H9 (cell line): ENCODE measurements at regions not wholly inside any gene's neighbourhood (a gene's known extent, or its start where the extent isn't known, plus 50 kb on each side); places are given as distances from the start of the nearest gene placed in this dataset.

ENCODE experiments used
- DNase-seq: peaks from one replicate; pipeline ENCODE4 v3.0.0-alpha.2; 2017
- H2AFZ ChIP-seq: one replicate; pipeline ENCODE4 v1.6.1; 2013; ENCODE audit warnings: mild to moderate bottlenecking, low read length, control low read depth, moderate library complexity
- H2AK5ac ChIP-seq: 2 replicates; pipeline ENCODE4 v1.6.1; 2013; ENCODE audit warnings: low read length, control low read depth, mixed read lengths; ENCODE audit not compliant: insufficient read length
- H2BK120ac ChIP-seq: one replicate; pipeline ENCODE4 v1.6.1; 2013; ENCODE audit warnings: low read depth, mild to moderate bottlenecking, low read length, control low read depth, inconsistent platforms; ENCODE audit not compliant: poor library complexity, severe bottlenecking
- H2BK12ac ChIP-seq: 2 replicates; pipeline ENCODE4 v1.6.1; 2013; ENCODE audit warnings: low read length, control low read depth, mixed read lengths, low read depth; ENCODE audit not compliant: insufficient read length
- H2BK15ac ChIP-seq: 2 replicates; pipeline ENCODE4 v1.6.1; 2013; ENCODE audit warnings: low read depth, low read length, control low read depth
- H2BK20ac ChIP-seq: one replicate; pipeline ENCODE4 v1.6.1; 2013; ENCODE audit warnings: low read depth, mild to moderate bottlenecking, low read length, control low read depth, inconsistent platforms; ENCODE audit not compliant: poor library complexity, severe bottlenecking
- H2BK5ac ChIP-seq: 2 replicates; pipeline ENCODE4 v1.6.1; 2013; ENCODE audit warnings: low read length, control low read depth, mixed read lengths; ENCODE audit not compliant: insufficient read length
- H3K14ac ChIP-seq: 2 replicates; pipeline ENCODE4 v1.6.1; 2013; ENCODE audit warnings: low read length, control low read depth; ENCODE audit not compliant: insufficient read depth
- H3K18ac ChIP-seq: 2 replicates; pipeline ENCODE4 v1.6.1; 2013; ENCODE audit warnings: low read depth, mild to moderate bottlenecking, mixed read lengths, low read length, control low read depth; ENCODE audit not compliant: insufficient read length
- H3K23ac ChIP-seq: 2 replicates; pipeline ENCODE4 v1.6.1; 2013; ENCODE audit warnings: low read length, control low read depth, mixed read lengths, low read depth; ENCODE audit not compliant: insufficient read length
- H3K23me2 ChIP-seq: 2 replicates; pipeline ENCODE4 v1.6.1; 2013; ENCODE audit warnings: low read depth, mild to moderate bottlenecking, mixed read lengths, low read length, control low read depth; ENCODE audit not compliant: insufficient read length, poor library complexity, severe bottlenecking
- H3K27ac ChIP-seq: 2 replicates; pipeline ENCODE4 v1.5.1; 2013; ENCODE audit warnings: low read length, control low read depth, mixed read lengths, low read depth; ENCODE audit not compliant: insufficient read length
- H3K27me3 ChIP-seq: 2 replicates; pipeline ENCODE4 v1.6.1; 2013; ENCODE audit warnings: low read length, control low read depth, inconsistent platforms; ENCODE audit not compliant: insufficient read depth
- H3K4ac ChIP-seq: 2 replicates; pipeline ENCODE4 v1.6.1; 2013; ENCODE audit warnings: low read depth, mild to moderate bottlenecking, control low read depth, inconsistent platforms, low read length, moderate library complexity
- H3K4me1 ChIP-seq: 2 replicates; pipeline ENCODE4 v1.6.1; 2013; ENCODE audit warnings: low read length, control low read depth, inconsistent platforms; ENCODE audit not compliant: insufficient read depth
- H3K4me2 ChIP-seq: 2 replicates; pipeline ENCODE4 v1.6.1; 2013; ENCODE audit warnings: low read length, control low read depth, mixed read lengths; ENCODE audit not compliant: insufficient read length, insufficient read depth
- H3K56ac ChIP-seq: 2 replicates; pipeline ENCODE4 v1.6.1; 2013; ENCODE audit warnings: low read depth, mild to moderate bottlenecking, mixed read lengths, low read length, control low read depth; ENCODE audit not compliant: insufficient read length
- H3K79me1 ChIP-seq: 2 replicates; pipeline ENCODE4 v1.6.1; 2013; ENCODE audit warnings: low read depth, mild to moderate bottlenecking, moderate library complexity, low read length, control low read depth, inconsistent platforms; ENCODE audit not compliant: insufficient read depth, poor library complexity, severe bottlenecking
- H3K79me2 ChIP-seq: 2 replicates; pipeline ENCODE4 v1.6.1; 2013; ENCODE audit warnings: low read length, control low read depth, inconsistent platforms; ENCODE audit not compliant: insufficient read depth
- H3K9ac ChIP-seq: 2 replicates; pipeline ENCODE4 v1.6.1; 2013; ENCODE audit warnings: low read length, control low read depth, mixed read lengths; ENCODE audit not compliant: insufficient read length; ENCODE audit errors: extremely low read depth
- H3K9me3 ChIP-seq: one replicate; pipeline ENCODE4 v1.6.1; 2013; ENCODE audit warnings: low read depth, low read length, inconsistent platforms; ENCODE audit not compliant: control insufficient read depth
- H3T11ph ChIP-seq: one replicate; pipeline ENCODE4 v1.6.1; 2013; ENCODE audit warnings: mild to moderate bottlenecking, low read length, control low read depth, inconsistent platforms
- H4K20me1 ChIP-seq: one replicate; pipeline ENCODE4 v1.6.1; 2013; ENCODE audit not compliant: control insufficient read depth, insufficient read length, insufficient read depth
- H4K5ac ChIP-seq: 2 replicates; pipeline ENCODE4 v1.6.1; 2013; ENCODE audit warnings: low read depth, mild to moderate bottlenecking, mixed read lengths, low read length, control low read depth; ENCODE audit not compliant: insufficient read length
- H4K8ac ChIP-seq: replicated peaks from 2 replicates; pipeline ENCODE4 v1.6.1; 2013; ENCODE audit warnings: low read length, control low read depth, mixed read lengths, low read depth; ENCODE audit not compliant: insufficient read length
- H4K91ac ChIP-seq: 2 replicates; pipeline ENCODE4 v1.6.1; 2013; ENCODE audit warnings: low read depth, mild to moderate bottlenecking, moderate library complexity, mixed read lengths, low read length, control low read depth; ENCODE audit not compliant: insufficient read length
- H3K27ac Mint-ChIP-seq, 3 experiments: 2 replicates in 2 of 3; 3 replicates in 1 of 3; pipeline ENCODE4 v1.8.0; 2020 to 2021; ENCODE audit warnings: mixed read lengths in 3 of 3, mild to moderate bottlenecking in 1 of 3, moderate library complexity in 1 of 3
- H3K27me3 Mint-ChIP-seq: 2 replicates; pipeline ENCODE4 v1.8.0; 2021; ENCODE audit warnings: low read depth, mild to moderate bottlenecking, moderate library complexity, mixed read lengths
- H3K36me3 Mint-ChIP-seq, 3 experiments: 2 replicates in 2 of 3; 3 replicates in 1 of 3; pipeline ENCODE4 v1.8.0; 2020 to 2021; ENCODE audit warnings: low read depth in 3 of 3, mixed read lengths in 3 of 3; ENCODE audit not compliant: insufficient read depth in 1 of 3
- H3K4me1 Mint-ChIP-seq, 2 experiments: 2 replicates each; pipeline ENCODE4 v1.8.0; 2020; ENCODE audit warnings: mixed read lengths in 2 of 2
- H3K4me3 Mint-ChIP-seq, 2 experiments: 2 replicates in 1 of 2; 3 replicates in 1 of 2; pipeline ENCODE4 v1.8.0; 2020 to 2021; ENCODE audit warnings: mild to moderate bottlenecking in 2 of 2, mixed read lengths in 2 of 2, moderate library complexity in 1 of 2
- H3K9me3 Mint-ChIP-seq, 2 experiments: 2 replicates in 1 of 2; 3 replicates in 1 of 2; pipeline ENCODE4 v1.8.0; 2020; ENCODE audit warnings: mild to moderate bottlenecking in 2 of 2, mixed read lengths in 2 of 2, moderate library complexity in 1 of 2
- CTCF ChIP-seq: fragments of 200-600 bp; sonication (generic); conservative IDR thresholded peaks from 3 replicates; pipeline ENCODE4 v1.8.0; 2021; ENCODE audit warnings: antibody characterized with exemption, mild to moderate bottlenecking
- whole genome bisulfite sequencing: extraction: QIAGEN DNeasy Blood & Tissue Kit; methylation state at CpG from one replicate; pipeline ENCODE4 v1.1.7; 2013; ENCODE audit warnings: missing lambda C conversion rate, low lambda C conversion rate, mixed read lengths; ENCODE audit not compliant: insufficient read length; ENCODE audit errors: extremely low coverage; 5-methylcytosine and 5-hydroxymethylcytosine counted together

DNA sequence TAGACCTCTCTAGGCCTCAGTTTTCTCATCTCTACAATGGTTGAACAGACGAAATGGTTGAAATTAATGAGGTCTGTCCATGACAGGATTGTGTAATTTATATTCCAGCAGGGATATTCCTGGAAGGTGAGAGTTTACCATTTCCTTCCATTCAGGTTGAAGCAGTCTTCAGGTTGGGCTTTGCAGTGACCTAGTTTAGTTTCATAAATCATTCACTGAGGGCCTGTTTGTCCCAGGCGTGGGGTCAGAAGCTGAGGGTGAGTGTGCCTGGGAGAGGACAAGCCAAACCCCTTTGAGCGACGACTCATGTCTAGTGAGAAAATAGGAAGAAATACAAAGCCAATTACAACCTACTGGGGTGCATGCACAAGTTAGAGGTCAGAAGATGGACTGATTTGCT, 57.2 kb upstream of the CACNA2D3 start:
- no peak overlapping the region for H3K27ac ChIP-seq
- no peak overlapping the region for H4K91ac ChIP-seq
- H3T11ph ChIP-seq: no peak overlapping the region
- no peaks in the 10 kb centered on the region for H3K79me2 ChIP-seq
- no peak overlapping the region for H4K5ac ChIP-seq
- no peak overlapping the region for H3K4me2 ChIP-seq
- Mint-ChIP-seq H3K36me3 (peaks cover 1 to 6% (median 4%) of the 10 kb centered on the region in 3 experiments), H3K4me3 (no peak overlapping the region), H3K9me3 (peaks cover 4 to 5% of the 10 kb centered on the region in 2 experiments), H3K27ac (no peak overlapping the region), H3K27me3 (no peaks in the 10 kb centered on the region), H3K4me1 (peaks cover 0 to 3% of the 10 kb centered on the region in 2 experiments; a peak in 2 of 4 replicates)
- no peak overlapping the region for H2AFZ ChIP-seq
- no peak for TF ChIP-seq CTCF
- H3K4ac ChIP-seq: no peak overlapping the region
- no peak for DNase-seq
- no peak overlapping the region for H3K23ac ChIP-seq
- H3K14ac ChIP-seq: no peak overlapping the region
- no peak overlapping the region for H3K56ac ChIP-seq
- H3K27me3 ChIP-seq: no peaks in the 10 kb centered on the region
- H4K20me1 ChIP-seq: no peaks in the 10 kb centered on the region
- WGBS: no CpG with 5 or more reads among the region's 4 CpGs
- H3K18ac ChIP-seq: no peak overlapping the region
- H2BK5ac ChIP-seq: no peak overlapping the region
- H2BK15ac ChIP-seq: no peak overlapping the region
- no peak overlapping the region for H2BK12ac ChIP-seq
- H3K79me1 ChIP-seq: no peaks in the 10 kb centered on the region
- no peak overlapping the region for H3K9ac ChIP-seq
- H2BK120ac ChIP-seq: no peak overlapping the region
- peaks cover 6% of the 10 kb centered on the region for H3K9me3 ChIP-seq
- H4K8ac ChIP-seq: no peak overlapping the region
- H3K23me2 ChIP-seq: no peaks in the 10 kb centered on the region
- no peaks in the 10 kb centered on the region for H3K4me1 ChIP-seq
- H2BK20ac ChIP-seq: no peak overlapping the region
- no peak overlapping the region for H2AK5ac ChIP-seq
